Activated CD4-positive, alpha-beta memory T cell treated with anti-CD3 and anti-CD28 coated beads for 36 hours (primary cell): ENCODE measurements at regions not wholly inside any gene's neighbourhood (a gene's known extent, or its start where the extent isn't known, plus 50 kb on each side); places are given as distances from the start of the nearest gene placed in this dataset.
"Not testable (repeated sequence)": the region's sequence is repeated elsewhere in the genome, so short reads cannot be mapped to it uniquely, and the experiment has no call there.

ENCODE experiments used
- CTCF ChIA-PET: fragments of 350-600 bp; sonication (Branson Sonifier 250); formaldehyde crosslinking; loops from one replicate; lab custom pipeline; 2021; ENCODE audit warnings: antibody characterized with exemption, inconsistent platforms; lab: Charles Lee
- POLR2A ChIA-PET: fragments of 350-600 bp; sonication (Branson Sonifier 250); formaldehyde crosslinking; loops from one replicate; lab custom pipeline; 2021; ENCODE audit warnings: antibody characterized with exemption; lab: Charles Lee
- DNase-seq: peaks from one replicate; pipeline ENCODE4 v3.0.0-alpha.2; 2020
- H3K27ac Mint-ChIP-seq: one replicate; pipeline ENCODE4 v1.8.0; 2021; ENCODE audit warnings: mixed read lengths
- H3K27me3 Mint-ChIP-seq: one replicate; pipeline ENCODE4 v1.8.0; 2021; ENCODE audit warnings: mixed read lengths
- H3K36me3 Mint-ChIP-seq: one replicate; pipeline ENCODE4 v1.8.0; 2021; ENCODE audit warnings: mixed read lengths
- H3K4me1 Mint-ChIP-seq: one replicate; pipeline ENCODE4 v1.8.0; 2021; ENCODE audit warnings: low read depth, mixed read lengths
- H3K4me3 Mint-ChIP-seq: one replicate; pipeline ENCODE4 v1.8.0; 2021; ENCODE audit warnings: mild to moderate bottlenecking, mixed read lengths
- H3K9me3 Mint-ChIP-seq: one replicate; pipeline ENCODE4 v1.8.0; 2021; ENCODE audit warnings: mixed read lengths
- intact Hi-C: fragments of 100-400 bp; cut with micrococcal nuclease; formaldehyde crosslinking; loops from one replicate; pipeline ENCODE4 v1.15.1; 2023

- DNase-seq = no peak
- no peaks in the 10 kb centered on the region for H3K27me3 Mint-ChIP-seq
- no peaks in the 10 kb centered on the region for H3K36me3 Mint-ChIP-seq
- no peak overlapping the region for H3K4me3 Mint-ChIP-seq
- POLR2A ChIA-PET = no interaction called here
- no peak overlapping the region for H3K27ac Mint-ChIP-seq
- no peaks in the 10 kb centered on the region for H3K4me1 Mint-ChIP-seq
- H3K9me3 Mint-ChIP-seq = peaks cover 20% of the 10 kb centered on the region
- CTCF ChIA-PET = no interaction called here
- intact Hi-C loops = no loop called here
These were observed 279.8 kb upstream of the DLGAP1 start for GRCh38 chr18:4734903-4735302.

DNA sequence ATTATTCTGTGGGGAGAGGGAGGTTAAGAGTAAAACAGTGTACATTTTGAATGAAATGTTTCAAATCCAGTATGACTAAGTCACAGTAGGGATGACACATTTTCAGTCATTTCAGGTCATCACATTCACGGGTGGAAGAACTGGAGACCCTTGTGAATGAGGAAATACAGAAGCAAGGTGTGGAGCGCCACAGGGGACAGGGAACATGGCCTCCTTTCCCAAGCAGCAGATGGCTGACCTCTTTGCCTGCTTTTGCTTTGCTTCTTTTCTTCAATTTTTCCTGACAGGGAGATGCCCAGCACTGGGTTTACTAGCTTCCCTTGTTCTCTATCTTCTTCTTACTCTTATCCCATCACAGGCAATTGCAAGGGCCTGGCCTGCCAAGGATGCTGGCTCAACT lies 278.9 kb upstream of the DLGAP1 start:
- H3K27ac Mint-ChIP-seq = no peak overlapping the region
- CTCF ChIA-PET = no interaction called here

DNA sequence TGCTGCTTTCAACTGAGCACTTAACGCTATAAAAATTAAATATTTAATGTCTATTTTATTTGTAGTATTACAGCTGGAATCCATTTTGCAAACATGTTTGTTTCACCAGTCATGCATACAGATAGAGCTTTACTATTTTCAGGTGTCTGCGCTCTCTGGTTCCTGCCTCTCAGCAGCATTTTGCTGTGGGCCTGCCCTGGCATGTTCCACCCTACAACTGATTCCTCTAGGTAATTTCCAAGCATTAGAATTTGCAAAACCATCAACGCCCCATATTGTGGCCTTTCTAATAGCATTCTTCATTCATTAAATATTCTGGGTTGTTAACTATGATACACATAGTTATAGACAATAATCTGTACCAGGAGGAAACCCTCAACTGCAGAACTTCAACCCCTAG lies 266.4 kb upstream of the DLGAP1 start:
- intact Hi-C loops = no loop called here
- Mint-ChIP-seq H3K4me3 (no peak overlapping the region), H3K36me3 (no peaks in the 10 kb centered on the region), H3K27me3 (no peaks in the 10 kb centered on the region), H3K27ac (no peak overlapping the region), H3K9me3 (peaks cover 6% of the 10 kb centered on the region), H3K4me1 (no peaks in the 10 kb centered on the region)
- no peak for DNase-seq
- ChIA-PET CTCF (no interaction called here), POLR2A (no interaction called here)

More for the DNA sequence above, 278.9 kb upstream of the DLGAP1 start:
- POLR2A ChIA-PET = no interaction called here
- Mint-ChIP-seq H3K4me1 (no peaks in the 10 kb centered on the region), H3K27me3 (no peaks in the 10 kb centered on the region), H3K4me3 (no peak overlapping the region), H3K9me3 (peaks cover 20% of the 10 kb centered on the region), H3K36me3 (no peaks in the 10 kb centered on the region)
- DNase-seq = no peak
- intact Hi-C loops = no loop called here

DNA sequence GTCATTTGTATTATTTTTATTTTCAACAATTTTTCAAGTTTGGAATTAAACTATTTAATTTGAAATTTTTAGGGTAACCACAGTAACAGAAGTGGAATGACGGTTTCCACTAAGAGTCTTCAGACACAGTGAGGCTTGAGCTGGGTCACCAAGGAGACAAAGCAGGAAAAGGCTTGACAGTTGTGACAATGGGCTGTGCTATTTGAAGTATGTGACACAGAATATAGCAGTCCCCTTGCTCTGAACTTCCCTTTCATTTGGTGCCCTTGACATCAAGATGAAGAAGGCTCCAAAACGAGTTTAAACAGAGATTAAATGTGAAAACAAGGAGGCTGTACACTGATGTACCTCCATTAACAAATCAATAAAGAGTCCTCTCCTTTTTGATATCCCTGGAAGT lies 265.4 kb upstream of the DLGAP1 start:
- no peak for DNase-seq
- ChIA-PET POLR2A (no interaction called here), CTCF (no interaction called here)
- Mint-ChIP-seq H3K9me3 (peaks cover 3% of the 10 kb centered on the region), H3K27me3 (no peaks in the 10 kb centered on the region), H3K4me3 (no peak overlapping the region), H3K36me3 (no peaks in the 10 kb centered on the region), H3K4me1 (no peaks in the 10 kb centered on the region), H3K27ac (no peak overlapping the region)
- intact Hi-C loops = no loop called here

DNA sequence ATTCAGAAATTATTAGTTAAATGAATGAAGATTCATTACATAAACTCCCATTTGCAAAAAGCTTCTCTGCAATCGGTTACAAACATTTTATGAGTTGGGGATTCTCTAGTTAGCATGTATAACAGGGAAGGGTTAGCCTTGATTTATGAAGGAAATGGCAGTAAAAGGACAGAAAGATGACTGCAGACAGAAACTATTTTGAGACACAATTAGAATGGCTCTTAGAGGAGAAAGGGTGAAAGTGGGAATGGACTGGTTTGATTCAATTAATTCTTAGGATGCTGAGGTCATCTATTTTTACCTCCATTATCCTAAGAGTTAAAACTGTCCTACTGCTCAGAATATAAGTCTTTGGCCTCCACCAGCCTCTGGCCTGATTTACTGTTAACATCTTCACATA lies 250.8 kb upstream of the DLGAP1 start:
- Mint-ChIP-seq H3K27me3 (no peaks in the 10 kb centered on the region), H3K27ac (no peak overlapping the region), H3K36me3 (no peaks in the 10 kb centered on the region), H3K4me1 (no peaks in the 10 kb centered on the region), H3K4me3 (no peak overlapping the region), H3K9me3 (peaks cover 3% of the 10 kb centered on the region)
- intact Hi-C loops = no loop called here
- no peak for DNase-seq
- POLR2A ChIA-PET = no interaction called here
- CTCF ChIA-PET = no interaction called here

GRCh38 chr18:4704781-4705180 lies 249.7 kb upstream of the DLGAP1 start:
- CTCF ChIA-PET = no interaction called here
- H3K27ac Mint-ChIP-seq = no peak overlapping the region
- intact Hi-C loops = no loop called here

DNA sequence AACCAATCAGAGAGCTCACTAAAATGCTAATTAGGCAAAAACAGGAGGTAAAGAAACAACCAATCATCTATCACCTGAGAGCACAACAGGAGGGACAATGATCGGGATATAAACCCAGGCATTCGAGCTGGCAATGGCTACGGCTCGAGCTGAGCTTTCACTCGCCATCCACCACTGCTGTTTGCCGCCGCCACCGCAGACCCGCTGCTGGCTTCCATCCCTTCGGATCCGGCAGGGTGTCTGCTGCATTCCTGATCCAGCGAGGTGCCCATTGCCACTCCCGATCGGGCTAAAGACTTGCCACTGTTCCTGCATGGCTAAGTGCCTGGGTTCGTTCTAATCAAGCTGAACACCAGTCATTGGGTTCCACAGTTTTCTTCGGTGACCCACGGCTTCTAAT lies 236.7 kb upstream of the DLGAP1 start:
- Mint-ChIP-seq H3K27me3 (no peaks in the 10 kb centered on the region), H3K36me3 (no peaks in the 10 kb centered on the region), H3K27ac (no peak overlapping the region), H3K9me3 (peaks cover 41% of the 10 kb centered on the region), H3K4me1 (no peaks in the 10 kb centered on the region), H3K4me3 (no peak overlapping the region)
- DNase-seq = no peak
- intact Hi-C loops = no loop called here
- CTCF ChIA-PET = no interaction called here
- POLR2A ChIA-PET = no interaction called here

More at GRCh38 chr18:4704781-4705180, 249.7 kb upstream of the DLGAP1 start:
- H3K36me3 Mint-ChIP-seq = no peaks in the 10 kb centered on the region
- H3K4me1 Mint-ChIP-seq = no peaks in the 10 kb centered on the region
- H3K9me3 Mint-ChIP-seq = peaks cover 5% of the 10 kb centered on the region
- DNase-seq = no peak
- POLR2A ChIA-PET = no interaction called here
- no peak overlapping the region for H3K4me3 Mint-ChIP-seq
- H3K27me3 Mint-ChIP-seq = no peaks in the 10 kb centered on the region

- intact Hi-C loops, H3K36me3 Mint-ChIP-seq, POLR2A ChIA-PET, CTCF ChIA-PET, H3K27me3 Mint-ChIP-seq, H3K4me1 Mint-ChIP-seq, H3K27ac Mint-ChIP-seq, DNase-seq, H3K4me3 Mint-ChIP-seq: not testable (repeated sequence)
- H3K9me3 Mint-ChIP-seq = peaks cover 40% of the 10 kb centered on the region
These were observed 223.6 kb upstream of the DLGAP1 start for GRCh38 chr18:4678685-4679084.

- H3K36me3 Mint-ChIP-seq = no peaks in the 10 kb centered on the region
- POLR2A ChIA-PET = no interaction called here
- no peaks in the 10 kb centered on the region for H3K4me1 Mint-ChIP-seq
- no peaks in the 10 kb centered on the region for H3K27me3 Mint-ChIP-seq
- DNase-seq = no peak
- intact Hi-C loops = no loop called here
- no peak overlapping the region for H3K27ac Mint-ChIP-seq
- no peak overlapping the region for H3K4me3 Mint-ChIP-seq
- CTCF ChIA-PET = no interaction called here
- H3K9me3 Mint-ChIP-seq = peaks cover 38% of the 10 kb centered on the region
These were observed 221.9 kb upstream of the DLGAP1 start for GRCh38 chr18:4677006-4677405.

DNA sequence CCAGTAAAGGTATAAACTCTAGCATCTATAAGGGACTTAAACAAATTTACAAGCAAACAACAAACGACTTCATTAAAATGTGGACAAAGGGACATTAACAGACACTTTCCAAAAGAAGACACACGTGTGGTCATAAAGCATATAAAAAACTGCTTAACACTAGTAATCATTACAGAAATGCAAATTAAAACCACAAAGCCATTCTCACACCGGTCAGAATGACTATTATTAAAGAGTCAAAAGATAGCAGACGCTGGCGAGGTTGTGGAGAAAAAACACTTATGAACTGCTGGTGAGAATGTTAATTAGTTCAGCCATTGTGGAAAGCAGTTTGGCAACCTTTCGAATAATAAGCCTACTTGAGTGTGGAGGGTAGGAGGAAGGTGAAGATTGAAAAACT lies 217.1 kb upstream of the DLGAP1 start:
- Mint-ChIP-seq H3K4me3 (no peak overlapping the region), H3K27ac (no peak overlapping the region), H3K4me1 (no peaks in the 10 kb centered on the region), H3K9me3 (peaks cover 43% of the 10 kb centered on the region), H3K27me3 (no peaks in the 10 kb centered on the region), H3K36me3 (peaks cover 2% of the 10 kb centered on the region)
- no peak for DNase-seq
- POLR2A ChIA-PET = no interaction called here
- CTCF ChIA-PET = no interaction called here
- intact Hi-C loops = no loop called here

GRCh38 chr18:4658804-4659203 lies 203.7 kb upstream of the DLGAP1 start:
- intact Hi-C loops = no loop called here
- Mint-ChIP-seq H3K4me3 (no peak overlapping the region), H3K9me3 (peaks cover 10% of the 10 kb centered on the region), H3K4me1 (no peaks in the 10 kb centered on the region), H3K27me3 (no peaks in the 10 kb centered on the region), H3K36me3 (no peaks in the 10 kb centered on the region), H3K27ac (no peak overlapping the region)
- DNase-seq = no peak
- CTCF ChIA-PET = no interaction called here
- POLR2A ChIA-PET = no interaction called here

DNA sequence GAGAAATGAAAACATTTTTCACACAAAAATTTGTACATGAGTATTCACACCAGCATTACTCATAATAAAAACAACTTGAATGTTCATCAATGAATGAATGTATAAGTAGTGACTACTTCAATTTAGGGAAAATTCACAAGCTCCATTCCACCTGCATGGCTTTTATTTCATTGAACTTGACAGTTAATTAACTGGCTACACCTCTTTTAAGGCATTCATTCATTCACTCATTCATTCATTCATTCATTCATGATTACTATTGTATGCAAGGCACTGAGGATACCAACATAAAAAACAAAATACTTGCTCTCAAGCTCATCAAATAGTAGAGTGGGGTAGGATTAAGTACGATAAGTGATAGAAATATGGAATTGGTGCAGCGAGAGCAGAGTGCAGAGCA lies 198.3 kb upstream of the DLGAP1 start:
- no peaks in the 10 kb centered on the region for H3K4me1 Mint-ChIP-seq
- H3K27ac Mint-ChIP-seq = no peak overlapping the region
- peaks cover 9% of the 10 kb centered on the region for H3K9me3 Mint-ChIP-seq
- H3K4me3 Mint-ChIP-seq = no peak overlapping the region
- ChIA-PET CTCF (no interaction called here), POLR2A (no interaction called here)
- no peak for DNase-seq
- no peaks in the 10 kb centered on the region for H3K36me3 Mint-ChIP-seq
- H3K27me3 Mint-ChIP-seq = no peaks in the 10 kb centered on the region
- intact Hi-C loops = no loop called here

DNA sequence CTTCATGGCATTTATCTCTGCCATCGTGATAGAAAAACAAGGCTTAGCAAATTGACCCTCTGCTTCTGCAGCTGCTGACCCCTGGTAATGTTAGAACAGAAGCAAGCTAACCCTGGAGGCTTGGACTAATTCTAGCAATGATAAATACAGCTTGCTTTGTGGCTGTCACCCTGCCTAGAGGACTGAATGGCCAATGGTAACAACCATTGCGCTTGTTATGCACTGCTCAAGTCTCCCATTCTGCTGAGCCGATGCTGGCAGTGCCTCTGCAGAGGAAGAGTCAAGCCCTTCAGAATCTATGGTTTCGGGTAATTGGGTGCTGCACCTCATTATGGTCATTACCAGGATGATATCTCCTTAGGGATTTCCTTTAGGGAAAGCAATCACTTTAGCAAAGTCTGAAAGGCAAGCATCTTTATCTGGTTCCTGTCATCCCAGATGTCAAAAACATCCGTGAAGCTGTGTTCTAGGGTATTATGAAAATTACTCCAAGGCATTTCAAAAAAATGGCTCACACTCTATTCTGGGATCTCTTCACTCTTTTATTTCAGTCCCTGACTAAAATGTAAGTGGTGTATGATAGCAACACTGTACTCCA lies 186.8 kb upstream of the DLGAP1 start:
- H3K4me1 Mint-ChIP-seq = no peaks in the 10 kb centered on the region
- POLR2A ChIA-PET = no interaction called here
- H3K27ac Mint-ChIP-seq = no peak overlapping the region
- peaks cover 18% of the 10 kb centered on the region for H3K9me3 Mint-ChIP-seq
- no peak overlapping the region for H3K4me3 Mint-ChIP-seq
- intact Hi-C loops = no loop called here
- CTCF ChIA-PET = no interaction called here
- no peaks in the 10 kb centered on the region for H3K36me3 Mint-ChIP-seq
- H3K27me3 Mint-ChIP-seq = no peaks in the 10 kb centered on the region
- DNase-seq = no peak
